ENCODE measurements at regions not wholly inside any gene's neighbourhood (a gene's known extent, or its start where the extent isn't known, plus 50 kb on each side); places are given as distances from the start of the nearest gene placed in this dataset.

DNA sequence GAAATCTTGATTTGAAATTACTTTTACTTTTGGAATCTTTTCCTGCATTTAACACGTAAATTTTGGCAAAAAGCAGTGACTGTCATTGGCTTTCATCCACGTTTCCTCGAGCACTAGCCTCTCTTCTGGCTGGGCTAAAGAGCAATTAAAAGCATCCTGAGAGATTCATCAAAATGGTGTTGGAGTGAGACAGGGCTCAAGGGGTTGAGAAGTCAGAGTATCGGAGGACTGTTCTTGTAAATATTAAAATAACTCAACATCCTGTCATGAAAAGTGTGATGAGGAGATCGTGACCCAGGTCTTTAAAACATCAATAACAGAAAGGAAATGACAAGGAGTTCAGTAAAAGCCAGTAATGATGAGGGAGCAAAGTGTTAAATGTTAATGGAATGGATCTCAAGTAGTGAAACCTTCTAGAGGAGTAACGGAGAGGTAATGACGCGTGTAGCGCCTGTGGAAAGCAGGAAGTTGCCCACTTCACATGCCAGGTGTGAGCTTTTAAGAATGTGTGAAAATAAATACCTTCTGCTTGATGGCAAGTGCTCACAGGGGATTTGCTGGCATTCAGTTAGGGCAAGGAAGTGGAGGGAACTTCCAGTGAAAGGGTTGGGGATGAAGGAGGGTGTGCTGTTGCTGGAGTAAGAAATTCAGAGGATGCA, 754.4 kb downstream of the ADCYAP1 start:
- no peak for TF ChIP-seq EZH2 (IDR thresholded peaks at IDR 0.05; ENCODE audit: borderline replicate concordance, low read depth, low read length, severe bottlenecking)
- no peak for TF ChIP-seq CTCF (IDR thresholded peaks at IDR 0.05; ENCODE audit: borderline replicate concordance, extremely low read depth, low read length, poor library complexity, severe bottlenecking)

All from DND-41 (cell line).